Panc1 (cell line): ENCODE measurements at regions not wholly inside any gene's neighbourhood (a gene's known extent, or its start where the extent isn't known, plus 50 kb on each side); places are given as distances from the start of the nearest gene placed in this dataset.

Experiments used
- ATAC-seq: fragments of 200-7000 bp; cut with Tn5 transposase; 2 replicates; pipeline ENCODE4 v1.9.1; 2020; ENCODE audit warnings: mild to moderate bottlenecking, moderate library complexity
- BruUV-seq: library from RNA; stranded (reverse); fragments of 400-500 nt; replicated peaks from 2 replicates; lab custom pipeline; 2021; lab: Mats Ljungman, UMichigan
- CTCF ChIA-PET: fragments of 300-600 bp; sonication (Branson Sonifier 250); formaldehyde crosslinking; loops from one replicate; lab custom pipeline; 2022; ENCODE audit warnings: antibody characterized with exemption; lab: Charles Lee
- POLR2A ChIA-PET: fragments of 300-600 bp; sonication (Branson Sonifier 250); formaldehyde crosslinking; loops from one replicate; lab custom pipeline; 2022; ENCODE audit warnings: antibody characterized with exemption; lab: Charles Lee
- DNase-seq: peaks from one replicate; pipeline ENCODE4 v3.0.0-alpha.2; 2010; ENCODE audit warnings: low read depth, low spot score
- H3K27ac ChIP-seq: 2 replicates; pipeline ENCODE4 v1.5.1; 2011; ENCODE audit warnings: mild to moderate bottlenecking, low read length, inconsistent platforms
- H3K27me3 ChIP-seq: fragments of 200-500 bp; sonication (Bioruptor generic); 2 replicates; pipeline ENCODE4 v1.6.0; 2014; ENCODE audit warnings: low read length, inconsistent platforms; ENCODE audit not compliant: control insufficient read depth, insufficient read depth
- H3K36me3 ChIP-seq: fragments of 200-500 bp; sonication (Bioruptor generic); 2 replicates; pipeline ENCODE4 v1.5.1; 2014; ENCODE audit warnings: inconsistent platforms, mild to moderate bottlenecking, low read length, moderate library complexity; ENCODE audit not compliant: control insufficient read depth, insufficient read depth
- H3K4me1 ChIP-seq: 2 replicates; pipeline ENCODE4 v1.5.1; 2011; ENCODE audit warnings: inconsistent platforms, mild to moderate bottlenecking, low read length, moderate library complexity; ENCODE audit not compliant: control insufficient read depth, insufficient read depth
- H3K4me3 ChIP-seq, 2 experiments: 2 replicates each; pipeline ENCODE4 v1.5.1; 2011 to 2012; ENCODE audit warnings: low read depth in 2 of 2, low read length in 2 of 2, mild to moderate bottlenecking in 2 of 2, inconsistent platforms in 1 of 2, moderate library complexity in 1 of 2
- H3K9me3 ChIP-seq: fragments of 200-500 bp; sonication (Bioruptor generic); 2 replicates; pipeline ENCODE4 v1.5.1; 2014; ENCODE audit warnings: low read depth, mild to moderate bottlenecking, inconsistent platforms, low read length, moderate library complexity; ENCODE audit not compliant: control insufficient read depth, insufficient read depth
- POLR2AphosphoS5 ChIP-seq: IDR thresholded peaks from 2 replicates; pipeline ENCODE4 v1.6.1; 2012; ENCODE audit warnings: mild to moderate bottlenecking, low read depth, low read length, moderate library complexity
- SIN3A ChIP-seq: IDR thresholded peaks from 2 replicates; pipeline ENCODE4 v1.6.1; 2012; ENCODE audit warnings: low read depth, mild to moderate bottlenecking, low read length, moderate library complexity, borderline replicate concordance; ENCODE audit not compliant: insufficient read depth
- TCF7L2 ChIP-seq: IDR thresholded peaks from 2 replicates; pipeline ENCODE4 v1.6.1; 2011; ENCODE audit warnings: mild to moderate bottlenecking, low read depth, low read length, inconsistent platforms
- in situ Hi-C: cut with HindIII; loops from 2 replicates; pipeline ENCODE4 v1.10.0; 2016; ENCODE audit warnings: low sequenced_read_pairs, low pct_unique_long_range_greater_than_20kb
- intact Hi-C: fragments of 100-400 bp; cut with micrococcal nuclease; formaldehyde crosslinking; loops from one replicate; pipeline ENCODE4 v1.10.0; 2022; ENCODE audit not compliant: unreplicated experiment
- TF ChIP-seq, protein P1 (sequence below), 2 experiments: IDR thresholded peaks; 2 replicates each; pipeline ENCODE4 v1.6.1; 2011 to 2012; ENCODE audit warnings: low read depth in 2 of 2, control low read depth in 1 of 2, low read length in 1 of 2, mild to moderate bottlenecking in 1 of 2, moderate library complexity in 1 of 2; ENCODE audit not compliant: insufficient read depth in 1 of 2
- TF ChIP-seq, protein P2 (sequence below): fragments of 450-650 bp; IDR thresholded peaks from 2 replicates; pipeline ENCODE4 v1.5.1; 2017; ENCODE audit warnings: mild to moderate bottlenecking

GRCh38 chr6:170081556-170081955 lies 209.3 kb downstream of the DLL1 start:
- no peak for ATAC-seq
- intact Hi-C loops, result no loop called here
- no peak overlapping the region for H3K27ac ChIP-seq
- no peak overlapping the region for H3K4me3 ChIP-seq
- in situ Hi-C loops, result no loop called here
- ChIA-PET CTCF (no interaction called here), POLR2A (no interaction called here)
- TF ChIP-seq, protein P1, sequence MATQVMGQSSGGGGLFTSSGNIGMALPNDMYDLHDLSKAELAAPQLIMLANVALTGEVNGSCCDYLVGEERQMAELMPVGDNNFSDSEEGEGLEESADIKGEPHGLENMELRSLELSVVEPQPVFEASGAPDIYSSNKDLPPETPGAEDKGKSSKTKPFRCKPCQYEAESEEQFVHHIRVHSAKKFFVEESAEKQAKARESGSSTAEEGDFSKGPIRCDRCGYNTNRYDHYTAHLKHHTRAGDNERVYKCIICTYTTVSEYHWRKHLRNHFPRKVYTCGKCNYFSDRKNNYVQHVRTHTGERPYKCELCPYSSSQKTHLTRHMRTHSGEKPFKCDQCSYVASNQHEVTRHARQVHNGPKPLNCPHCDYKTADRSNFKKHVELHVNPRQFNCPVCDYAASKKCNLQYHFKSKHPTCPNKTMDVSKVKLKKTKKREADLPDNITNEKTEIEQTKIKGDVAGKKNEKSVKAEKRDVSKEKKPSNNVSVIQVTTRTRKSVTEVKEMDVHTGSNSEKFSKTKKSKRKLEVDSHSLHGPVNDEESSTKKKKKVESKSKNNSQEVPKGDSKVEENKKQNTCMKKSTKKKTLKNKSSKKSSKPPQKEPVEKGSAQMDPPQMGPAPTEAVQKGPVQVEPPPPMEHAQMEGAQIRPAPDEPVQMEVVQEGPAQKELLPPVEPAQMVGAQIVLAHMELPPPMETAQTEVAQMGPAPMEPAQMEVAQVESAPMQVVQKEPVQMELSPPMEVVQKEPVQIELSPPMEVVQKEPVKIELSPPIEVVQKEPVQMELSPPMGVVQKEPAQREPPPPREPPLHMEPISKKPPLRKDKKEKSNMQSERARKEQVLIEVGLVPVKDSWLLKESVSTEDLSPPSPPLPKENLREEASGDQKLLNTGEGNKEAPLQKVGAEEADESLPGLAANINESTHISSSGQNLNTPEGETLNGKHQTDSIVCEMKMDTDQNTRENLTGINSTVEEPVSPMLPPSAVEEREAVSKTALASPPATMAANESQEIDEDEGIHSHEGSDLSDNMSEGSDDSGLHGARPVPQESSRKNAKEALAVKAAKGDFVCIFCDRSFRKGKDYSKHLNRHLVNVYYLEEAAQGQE (IDR thresholded peaks at IDR 0.05; ENCODE audit: insufficient read depth in 1 of 2, low read depth in 2 of 2, low read length in 1 of 2), result no peak
- TF ChIP-seq, protein P2, sequence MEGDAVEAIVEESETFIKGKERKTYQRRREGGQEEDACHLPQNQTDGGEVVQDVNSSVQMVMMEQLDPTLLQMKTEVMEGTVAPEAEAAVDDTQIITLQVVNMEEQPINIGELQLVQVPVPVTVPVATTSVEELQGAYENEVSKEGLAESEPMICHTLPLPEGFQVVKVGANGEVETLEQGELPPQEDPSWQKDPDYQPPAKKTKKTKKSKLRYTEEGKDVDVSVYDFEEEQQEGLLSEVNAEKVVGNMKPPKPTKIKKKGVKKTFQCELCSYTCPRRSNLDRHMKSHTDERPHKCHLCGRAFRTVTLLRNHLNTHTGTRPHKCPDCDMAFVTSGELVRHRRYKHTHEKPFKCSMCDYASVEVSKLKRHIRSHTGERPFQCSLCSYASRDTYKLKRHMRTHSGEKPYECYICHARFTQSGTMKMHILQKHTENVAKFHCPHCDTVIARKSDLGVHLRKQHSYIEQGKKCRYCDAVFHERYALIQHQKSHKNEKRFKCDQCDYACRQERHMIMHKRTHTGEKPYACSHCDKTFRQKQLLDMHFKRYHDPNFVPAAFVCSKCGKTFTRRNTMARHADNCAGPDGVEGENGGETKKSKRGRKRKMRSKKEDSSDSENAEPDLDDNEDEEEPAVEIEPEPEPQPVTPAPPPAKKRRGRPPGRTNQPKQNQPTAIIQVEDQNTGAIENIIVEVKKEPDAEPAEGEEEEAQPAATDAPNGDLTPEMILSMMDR, result no peak
- TF ChIP-seq TCF7L2, result no peak
- no peak for TF ChIP-seq POLR2AphosphoS5
- TF ChIP-seq SIN3A, result no peak
- H3K36me3 ChIP-seq, result no peaks in the 10 kb centered on the region
- H3K27me3 ChIP-seq, result no peaks in the 10 kb centered on the region
- DNase-seq, result no peak
- H3K4me1 ChIP-seq, result no peaks in the 10 kb centered on the region
- no TSS peak for BruUV-seq
- no peaks in the 10 kb centered on the region for H3K9me3 ChIP-seq

GRCh38 chr6:170080828-170081371 lies 210.0 kb downstream of the DLL1 start:
- POLR2A ChIA-PET, result no interaction called here
- in situ Hi-C loops (no loop called here), intact Hi-C loops (no loop called here)
- no peaks in the 10 kb centered on the region for H3K27me3 ChIP-seq
- no peak overlapping the region for H3K4me3 ChIP-seq
- H3K27ac ChIP-seq, result no peak overlapping the region
- CTCF ChIA-PET, result no interaction called here
- no peaks in the 10 kb centered on the region for H3K4me1 ChIP-seq
- no peaks in the 10 kb centered on the region for H3K9me3 ChIP-seq
- TF ChIP-seq, protein P1 (IDR thresholded peaks at IDR 0.05; ENCODE audit: insufficient read depth in 1 of 2, low read depth in 2 of 2, low read length in 1 of 2), result no peak
- TF ChIP-seq SIN3A (no peak), POLR2AphosphoS5 (no peak), TCF7L2 (no peak)
- TF ChIP-seq, protein P2, result no peak
- no peak for DNase-seq
- BruUV-seq, result no TSS peak
- H3K36me3 ChIP-seq, result no peaks in the 10 kb centered on the region
- no peak for ATAC-seq
